ENCODE measurements at regions not wholly inside any gene's neighbourhood (a gene's known extent, or its start where the extent isn't known, plus 50 kb on each side); places are given as distances from the start of the nearest gene placed in this dataset.

- no peak for DNase-seq
- ChIA-PET POLR2A (no interaction called here), CTCF (no interaction called here)
- Mint-ChIP-seq H3K4me1 (ENCODE audit: low read depth) (no peaks in the 10 kb centered on the region), H3K9me3 (peaks cover 9% of the 10 kb centered on the region), H3K36me3 (ENCODE audit: low read depth) (no peaks in the 10 kb centered on the region), H3K27ac (no peak overlapping the region), H3K27me3 (no peaks in the 10 kb centered on the region), H3K4me3 (no peak overlapping the region)
- no peak for ATAC-seq
- intact Hi-C loops (cut with micrococcal nuclease): no loop called here
- TF ChIP-seq, protein P1, sequence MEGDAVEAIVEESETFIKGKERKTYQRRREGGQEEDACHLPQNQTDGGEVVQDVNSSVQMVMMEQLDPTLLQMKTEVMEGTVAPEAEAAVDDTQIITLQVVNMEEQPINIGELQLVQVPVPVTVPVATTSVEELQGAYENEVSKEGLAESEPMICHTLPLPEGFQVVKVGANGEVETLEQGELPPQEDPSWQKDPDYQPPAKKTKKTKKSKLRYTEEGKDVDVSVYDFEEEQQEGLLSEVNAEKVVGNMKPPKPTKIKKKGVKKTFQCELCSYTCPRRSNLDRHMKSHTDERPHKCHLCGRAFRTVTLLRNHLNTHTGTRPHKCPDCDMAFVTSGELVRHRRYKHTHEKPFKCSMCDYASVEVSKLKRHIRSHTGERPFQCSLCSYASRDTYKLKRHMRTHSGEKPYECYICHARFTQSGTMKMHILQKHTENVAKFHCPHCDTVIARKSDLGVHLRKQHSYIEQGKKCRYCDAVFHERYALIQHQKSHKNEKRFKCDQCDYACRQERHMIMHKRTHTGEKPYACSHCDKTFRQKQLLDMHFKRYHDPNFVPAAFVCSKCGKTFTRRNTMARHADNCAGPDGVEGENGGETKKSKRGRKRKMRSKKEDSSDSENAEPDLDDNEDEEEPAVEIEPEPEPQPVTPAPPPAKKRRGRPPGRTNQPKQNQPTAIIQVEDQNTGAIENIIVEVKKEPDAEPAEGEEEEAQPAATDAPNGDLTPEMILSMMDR (IDR thresholded peaks at IDR 0.05): no peak
Measured at GRCh38 chr10:57188846-57189245, 827.8 kb upstream of the ZWINT start.

DNA sequence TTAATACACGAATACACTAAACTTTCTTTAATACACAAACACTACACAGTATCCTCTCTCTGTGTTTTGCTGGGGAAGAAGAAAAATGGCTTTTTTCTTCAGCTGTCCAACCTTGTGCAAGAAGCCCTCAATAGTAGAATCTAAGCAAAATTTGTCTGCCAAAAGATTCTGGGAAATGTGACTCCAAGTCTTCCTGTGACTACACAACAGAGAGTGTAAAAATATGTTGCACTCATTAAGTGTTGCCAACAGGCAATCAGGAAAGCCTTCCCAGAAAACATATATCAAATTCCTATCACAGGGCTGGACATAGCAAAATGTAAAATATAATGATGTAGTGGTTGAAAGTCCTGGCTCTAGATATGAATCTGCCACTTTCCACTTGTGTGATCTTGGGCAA is 825.1 kb upstream of the ZWINT start:
- ChIA-PET POLR2A (no interaction called here), CTCF (no interaction called here)
- Mint-ChIP-seq H3K4me3 (no peak overlapping the region), H3K27me3 (no peaks in the 10 kb centered on the region), H3K9me3 (peaks cover 5% of the 10 kb centered on the region), H3K4me1 (ENCODE audit: low read depth) (no peaks in the 10 kb centered on the region), H3K36me3 (ENCODE audit: low read depth) (no peaks in the 10 kb centered on the region), H3K27ac (no peak overlapping the region)
- TF ChIP-seq, protein P1 (IDR thresholded peaks at IDR 0.05): no peak
- ATAC-seq (no peak), DNase-seq (no peak)
- intact Hi-C loops (cut with micrococcal nuclease): no loop called here

DNA sequence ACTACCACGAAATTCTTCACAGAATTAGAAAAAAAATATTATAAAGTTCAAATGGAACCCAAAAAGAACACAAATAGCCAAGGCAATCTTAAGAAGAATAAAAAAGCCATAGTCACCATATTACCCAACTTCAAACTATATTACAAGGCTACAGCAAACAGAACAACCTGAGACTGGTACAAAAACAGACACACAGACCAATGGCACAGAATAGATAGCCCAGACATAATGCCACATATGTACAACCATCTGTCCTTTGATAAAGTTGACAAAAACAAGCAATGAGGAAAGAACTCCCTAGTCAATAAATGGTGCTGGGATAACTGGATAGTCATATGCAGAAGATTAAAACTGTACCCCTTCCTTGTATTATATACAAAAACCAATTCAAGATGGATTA is 808.5 kb upstream of the ZWINT start:
- ATAC-seq (no peak), DNase-seq (no peak)
- intact Hi-C loops (cut with micrococcal nuclease): no loop called here
- Mint-ChIP-seq H3K4me1 (ENCODE audit: low read depth) (no peaks in the 10 kb centered on the region), H3K36me3 (ENCODE audit: low read depth) (no peaks in the 10 kb centered on the region), H3K4me3 (no peak overlapping the region), H3K27me3 (no peaks in the 10 kb centered on the region), H3K27ac (no peak overlapping the region), H3K9me3 (peaks cover 10% of the 10 kb centered on the region)
- ChIA-PET POLR2A (no interaction called here), CTCF (no interaction called here)
- TF ChIP-seq, protein P1 (IDR thresholded peaks at IDR 0.05): no peak

GRCh38 chr10:57168611-57169240 is 807.7 kb upstream of the ZWINT start:
- intact Hi-C loops (cut with micrococcal nuclease): no loop called here
- Mint-ChIP-seq H3K27me3 (no peaks in the 10 kb centered on the region), H3K27ac (no peak overlapping the region), H3K36me3 (ENCODE audit: low read depth) (no peaks in the 10 kb centered on the region), H3K9me3 (peaks cover 12% of the 10 kb centered on the region), H3K4me1 (ENCODE audit: low read depth) (no peaks in the 10 kb centered on the region), H3K4me3 (no peak overlapping the region)
- ATAC-seq (no peak), DNase-seq (no peak)
- ChIA-PET POLR2A (no interaction called here), CTCF (no interaction called here)
- TF ChIP-seq, protein P1 (IDR thresholded peaks at IDR 0.05): no peak

DNA sequence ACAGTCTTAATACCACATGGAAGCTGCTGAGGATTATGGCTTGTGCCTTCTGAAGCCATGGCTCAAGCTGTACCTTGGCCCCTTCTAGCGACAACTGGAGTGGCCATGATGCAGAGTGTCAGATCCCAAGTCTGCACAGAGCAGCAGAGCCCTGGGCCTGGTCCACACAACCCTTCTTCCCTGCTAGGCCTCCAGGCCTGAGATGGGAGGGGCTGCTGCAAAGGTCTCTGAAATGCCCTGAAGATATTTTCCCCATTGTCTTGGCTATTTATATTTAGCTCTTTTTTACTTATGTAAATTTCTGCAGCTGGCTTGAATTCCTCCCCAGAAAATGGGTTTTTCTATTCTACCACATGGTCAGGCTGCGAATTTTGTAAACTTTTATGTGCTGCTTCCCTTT is 804.6 kb upstream of the ZWINT start:
- no peak overlapping the region for H3K27ac Mint-ChIP-seq
- peaks cover 13% of the 10 kb centered on the region for H3K9me3 Mint-ChIP-seq
- ChIA-PET POLR2A (no interaction called here), CTCF (no interaction called here)
- ATAC-seq (no peak), DNase-seq (no peak)
- H3K27me3 Mint-ChIP-seq: no peaks in the 10 kb centered on the region
- H3K4me3 Mint-ChIP-seq: no peak overlapping the region
- TF ChIP-seq, protein P1 (IDR thresholded peaks at IDR 0.05): no peak
- no peaks in the 10 kb centered on the region for H3K36me3 Mint-ChIP-seq (ENCODE audit: low read depth)
- H3K4me1 Mint-ChIP-seq (ENCODE audit: low read depth): no peaks in the 10 kb centered on the region
- intact Hi-C loops (cut with micrococcal nuclease): no loop called here

Measured in activated CD8-positive, alpha-beta T cell treated with anti-CD3 and anti-CD28 coated beads for 36 hours (primary cell).